ENCODE measurements at regions not wholly inside any gene's neighbourhood (a gene's known extent, or its start where the extent isn't known, plus 50 kb on each side); places are given as distances from the start of the nearest gene placed in this dataset.

DNA sequence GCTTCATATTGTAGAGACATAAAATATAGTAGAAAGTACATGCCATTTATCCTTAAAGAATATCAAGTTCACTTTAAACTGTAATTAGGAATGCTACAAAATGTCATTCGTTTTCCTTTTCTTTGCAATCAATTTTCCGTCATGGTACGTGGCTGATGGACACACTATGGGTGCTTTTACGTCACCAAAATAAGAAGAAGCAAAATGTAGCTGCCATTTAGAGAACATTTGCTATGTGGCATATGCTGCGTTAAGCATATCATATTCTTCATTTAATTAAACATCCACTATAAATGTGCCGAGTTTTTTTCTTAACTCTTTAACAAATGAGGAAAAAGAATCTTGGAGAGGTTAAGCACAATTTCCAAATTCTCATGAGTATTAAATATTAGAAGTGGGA, 1358.5 kb upstream of the NXPH2 start:
- TF ChIP-seq, protein P1, sequence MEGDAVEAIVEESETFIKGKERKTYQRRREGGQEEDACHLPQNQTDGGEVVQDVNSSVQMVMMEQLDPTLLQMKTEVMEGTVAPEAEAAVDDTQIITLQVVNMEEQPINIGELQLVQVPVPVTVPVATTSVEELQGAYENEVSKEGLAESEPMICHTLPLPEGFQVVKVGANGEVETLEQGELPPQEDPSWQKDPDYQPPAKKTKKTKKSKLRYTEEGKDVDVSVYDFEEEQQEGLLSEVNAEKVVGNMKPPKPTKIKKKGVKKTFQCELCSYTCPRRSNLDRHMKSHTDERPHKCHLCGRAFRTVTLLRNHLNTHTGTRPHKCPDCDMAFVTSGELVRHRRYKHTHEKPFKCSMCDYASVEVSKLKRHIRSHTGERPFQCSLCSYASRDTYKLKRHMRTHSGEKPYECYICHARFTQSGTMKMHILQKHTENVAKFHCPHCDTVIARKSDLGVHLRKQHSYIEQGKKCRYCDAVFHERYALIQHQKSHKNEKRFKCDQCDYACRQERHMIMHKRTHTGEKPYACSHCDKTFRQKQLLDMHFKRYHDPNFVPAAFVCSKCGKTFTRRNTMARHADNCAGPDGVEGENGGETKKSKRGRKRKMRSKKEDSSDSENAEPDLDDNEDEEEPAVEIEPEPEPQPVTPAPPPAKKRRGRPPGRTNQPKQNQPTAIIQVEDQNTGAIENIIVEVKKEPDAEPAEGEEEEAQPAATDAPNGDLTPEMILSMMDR (IDR thresholded peaks at IDR 0.05) = no peak
- no peak for TF ChIP-seq EP300 (IDR thresholded peaks at IDR 0.05)
- TF ChIP-seq POLR2AphosphoS5 (IDR thresholded peaks at IDR 0.05) = no peak
- no peak for TF ChIP-seq POLR2A (IDR thresholded peaks at IDR 0.05)
